GM20000 (cell line): ENCODE measurements at regions not wholly inside any gene's neighbourhood (a gene's known extent, or its start where the extent isn't known, plus 50 kb on each side); places are given as distances from the start of the nearest gene placed in this dataset.

Experiments
- DNase-seq: peaks from one replicate; pipeline ENCODE4 v3.0.0; 2012; ENCODE audit warnings: low spot score
- TF ChIP-seq, protein P1 (sequence below): IDR thresholded peaks from 2 replicates; pipeline ENCODE4 v1.5.1; 2012; ENCODE audit warnings: mild to moderate bottlenecking, control low read depth; ENCODE audit errors: extremely low read depth, missing control alignments

DNA sequence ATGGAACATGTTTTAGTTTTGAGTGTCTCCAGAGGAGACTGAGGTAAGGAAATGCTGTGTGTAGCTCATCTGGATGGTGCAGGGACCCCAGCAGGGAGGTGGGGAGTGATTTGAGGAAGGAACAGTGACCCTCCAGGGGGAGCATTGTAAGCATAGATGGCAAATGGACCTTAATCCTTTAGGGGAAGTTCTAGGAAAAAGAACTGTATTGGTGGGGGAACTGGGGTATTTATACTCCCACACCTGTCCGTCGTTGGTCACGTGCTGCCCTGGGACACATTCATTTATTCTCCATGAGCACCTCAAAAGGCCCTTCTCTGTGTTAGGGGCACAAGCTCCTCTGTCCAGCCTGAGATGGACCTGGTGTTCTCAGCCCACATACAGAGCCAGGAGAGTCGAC lies 233.9 kb upstream of the HDAC4 start:
- DNase-seq = no peak
- TF ChIP-seq, protein P1, sequence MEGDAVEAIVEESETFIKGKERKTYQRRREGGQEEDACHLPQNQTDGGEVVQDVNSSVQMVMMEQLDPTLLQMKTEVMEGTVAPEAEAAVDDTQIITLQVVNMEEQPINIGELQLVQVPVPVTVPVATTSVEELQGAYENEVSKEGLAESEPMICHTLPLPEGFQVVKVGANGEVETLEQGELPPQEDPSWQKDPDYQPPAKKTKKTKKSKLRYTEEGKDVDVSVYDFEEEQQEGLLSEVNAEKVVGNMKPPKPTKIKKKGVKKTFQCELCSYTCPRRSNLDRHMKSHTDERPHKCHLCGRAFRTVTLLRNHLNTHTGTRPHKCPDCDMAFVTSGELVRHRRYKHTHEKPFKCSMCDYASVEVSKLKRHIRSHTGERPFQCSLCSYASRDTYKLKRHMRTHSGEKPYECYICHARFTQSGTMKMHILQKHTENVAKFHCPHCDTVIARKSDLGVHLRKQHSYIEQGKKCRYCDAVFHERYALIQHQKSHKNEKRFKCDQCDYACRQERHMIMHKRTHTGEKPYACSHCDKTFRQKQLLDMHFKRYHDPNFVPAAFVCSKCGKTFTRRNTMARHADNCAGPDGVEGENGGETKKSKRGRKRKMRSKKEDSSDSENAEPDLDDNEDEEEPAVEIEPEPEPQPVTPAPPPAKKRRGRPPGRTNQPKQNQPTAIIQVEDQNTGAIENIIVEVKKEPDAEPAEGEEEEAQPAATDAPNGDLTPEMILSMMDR = no peak

DNA sequence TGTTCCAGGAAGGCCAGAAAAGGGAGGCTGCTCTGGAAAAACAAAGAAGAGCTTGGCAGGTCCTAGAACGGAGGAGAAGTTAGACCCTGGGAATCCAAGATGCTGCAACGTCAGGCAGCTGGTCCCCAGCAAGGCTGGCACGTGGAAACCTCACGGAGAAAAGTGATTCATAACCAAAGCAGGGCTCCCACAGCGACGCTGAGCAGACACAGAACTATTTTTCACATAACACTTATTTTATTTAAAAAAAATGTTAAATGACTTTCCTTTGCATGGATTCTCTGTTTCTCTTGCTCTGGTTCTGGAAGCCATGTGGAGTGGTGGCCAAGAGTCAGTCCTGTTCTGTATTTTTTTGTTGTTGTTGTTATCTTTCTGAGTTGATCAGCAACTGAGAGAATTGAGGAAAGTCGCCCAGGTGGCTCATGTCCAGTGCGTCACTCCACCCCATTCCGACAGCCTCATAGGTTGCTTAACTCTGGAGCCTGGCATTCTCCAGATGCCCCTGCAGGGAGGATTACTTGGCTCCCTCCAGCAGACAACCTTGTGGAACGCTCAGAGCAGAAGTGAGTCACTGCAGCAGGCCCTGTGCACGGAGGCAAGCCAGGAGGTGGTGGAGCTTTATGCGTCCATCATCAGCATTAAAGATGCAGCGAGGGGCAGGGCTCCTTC lies 229.9 kb upstream of the HDAC4 start:
- TF ChIP-seq, protein P1 = no peak
- no peak for DNase-seq

DNA sequence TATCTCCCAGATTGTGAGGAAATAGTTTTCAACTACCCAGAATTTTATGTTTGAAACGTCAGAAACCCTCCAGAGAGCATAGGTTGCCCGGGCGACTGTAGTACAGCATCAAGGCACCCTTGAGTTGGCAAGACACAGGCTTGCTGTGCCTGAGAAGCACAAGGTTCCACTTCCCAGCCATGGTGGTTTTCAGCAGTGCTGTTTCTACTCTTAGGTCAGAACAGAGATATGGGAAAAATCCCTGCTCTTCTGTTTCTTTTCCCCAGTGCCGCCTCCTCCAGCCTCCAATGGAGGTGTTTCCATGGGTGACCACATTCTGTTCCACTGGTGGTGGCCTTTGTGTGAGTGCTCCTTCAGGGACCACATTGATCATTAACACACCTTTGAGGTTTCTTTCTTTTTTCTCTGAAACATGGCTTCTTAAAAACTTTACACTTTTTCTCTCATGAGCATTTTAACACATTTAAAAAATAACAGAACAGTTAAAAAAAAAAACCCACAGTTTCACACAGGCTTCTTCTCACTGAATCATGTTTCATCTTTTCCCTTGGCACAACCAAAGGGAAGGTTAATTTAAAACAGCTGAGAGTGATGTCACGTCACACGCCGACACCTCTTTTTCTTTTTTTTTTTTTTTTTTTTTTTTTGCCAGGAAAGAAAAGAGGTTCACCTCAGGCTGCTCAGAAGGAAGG lies 229.3 kb upstream of the HDAC4 start:
- TF ChIP-seq, protein P1 = no peak
- no peak for DNase-seq

DNA sequence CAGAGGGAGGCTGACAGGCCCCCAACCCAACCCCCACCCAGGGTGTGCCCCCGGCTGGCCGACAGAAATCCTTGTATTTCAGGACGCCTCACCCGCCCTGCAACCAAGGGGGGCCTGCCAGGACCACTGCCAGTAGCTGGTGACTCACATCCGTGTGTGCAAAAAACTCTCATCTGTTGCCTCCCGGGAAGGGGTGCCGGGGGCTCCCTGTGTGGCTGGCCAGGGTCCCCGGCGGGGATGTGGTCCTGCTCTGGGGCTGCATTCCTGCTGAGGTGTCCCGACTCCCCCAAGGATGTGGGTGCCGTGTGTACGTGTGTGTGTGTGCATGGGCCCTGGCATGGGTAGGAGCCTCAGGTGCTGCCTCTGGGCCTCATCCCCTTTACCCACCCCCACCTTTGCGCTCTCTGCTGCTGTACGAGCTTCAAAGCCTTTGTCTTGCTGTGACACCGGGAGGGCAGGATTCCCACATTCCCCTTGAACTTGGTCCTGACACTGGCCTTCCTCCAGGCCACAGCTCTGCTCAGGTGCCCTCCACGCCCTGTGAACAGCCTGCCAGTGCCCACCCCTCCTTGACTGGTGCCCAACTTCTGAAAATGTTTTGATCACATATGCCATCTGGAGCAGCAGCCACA lies 226.3 kb upstream of the HDAC4 start:
- TF ChIP-seq, protein P1 = no peak

DNA sequence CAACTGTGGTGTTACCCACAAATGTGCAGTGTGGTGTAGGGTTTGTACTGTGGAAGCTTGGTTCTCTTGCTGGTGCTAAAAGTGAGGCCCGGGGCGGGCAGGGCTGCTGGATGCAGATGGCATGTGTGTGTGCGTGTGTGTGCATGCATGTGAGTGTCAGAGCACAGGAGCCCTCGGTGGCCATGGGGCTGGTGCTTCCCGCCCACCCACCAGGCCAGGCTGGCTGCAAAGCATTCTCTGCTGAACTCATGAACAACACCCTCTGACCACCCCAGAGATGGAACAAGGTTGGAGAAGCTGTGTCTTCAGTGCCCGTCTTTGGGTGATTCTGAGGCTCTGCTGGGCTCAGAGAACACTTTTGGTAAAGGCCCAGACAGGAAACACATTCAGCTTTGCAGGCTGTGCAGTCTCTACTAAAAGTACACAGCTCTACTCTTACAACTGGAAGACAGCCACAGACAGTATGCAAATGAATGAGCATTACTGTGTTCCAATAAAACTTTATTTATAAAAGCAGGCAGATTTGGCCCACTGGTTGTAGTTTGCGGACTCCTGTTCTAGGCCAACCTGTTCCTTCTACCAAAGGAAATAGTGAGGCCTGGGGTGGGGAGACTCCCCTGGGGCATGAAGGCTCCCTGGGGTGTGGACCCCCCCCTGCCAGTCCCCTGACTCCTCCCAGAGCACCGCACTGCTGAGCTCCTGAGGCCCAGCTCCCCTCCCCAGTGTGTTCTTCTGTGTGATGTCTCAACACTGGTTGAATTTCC lies 225.3 kb upstream of the HDAC4 start:
- no peak for DNase-seq

More for the DNA sequence above, 226.3 kb upstream of the HDAC4 start:
- DNase-seq = no peak

DNA sequence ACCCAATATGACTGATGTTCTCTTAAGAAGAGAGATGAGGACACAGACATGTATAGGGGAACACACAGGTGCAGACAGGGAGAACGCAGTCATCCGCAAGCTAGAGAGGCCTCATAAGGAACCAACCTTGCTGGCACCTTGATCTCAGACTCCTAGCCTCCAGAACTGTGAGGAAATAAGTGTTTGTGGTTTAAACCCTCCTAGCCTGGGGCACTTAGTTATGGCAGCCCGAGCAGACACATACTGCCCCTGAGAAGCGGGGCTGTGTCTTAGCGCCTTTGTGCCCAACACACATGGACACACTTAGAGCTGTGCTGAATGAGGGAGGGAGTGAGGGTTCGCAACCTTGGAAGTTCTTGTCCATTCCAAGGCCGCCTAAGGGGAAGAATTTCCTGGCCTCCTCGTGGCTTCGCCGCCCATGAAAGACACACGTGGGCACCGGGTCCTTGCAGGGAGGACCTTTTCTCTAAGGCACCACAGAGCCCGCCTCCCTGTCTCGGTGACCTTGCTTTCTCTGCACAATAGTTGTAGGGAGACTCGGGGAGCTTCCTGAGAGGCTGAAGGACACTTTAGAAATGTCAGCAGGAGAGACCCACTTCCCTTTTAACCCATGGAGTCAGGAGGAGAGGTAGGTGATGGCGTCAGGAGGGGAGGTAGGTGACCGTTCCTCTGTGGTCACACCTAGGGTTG lies 224.5 kb upstream of the HDAC4 start:
- TF ChIP-seq, protein P1 = no peak
- DNase-seq = no peak

More for the DNA sequence above, 225.3 kb upstream of the HDAC4 start:
- TF ChIP-seq, protein P1 = no peak
